Osteoblast (primary cell): ENCODE measurements at regions not wholly inside any gene's neighbourhood (a gene's known extent, or its start where the extent isn't known, plus 50 kb on each side); places are given as distances from the start of the nearest gene placed in this dataset.

Experiments
- DNase-seq: peaks from one replicate; pipeline ENCODE4 v3.0.0; 2011; ENCODE audit warnings: low spot score, mixed read lengths; ENCODE audit not compliant: insufficient read length; ENCODE audit errors: missing footprints
- H2AFZ ChIP-seq: 2 replicates; pipeline ENCODE4 v1.6.0; 2011; ENCODE audit warnings: mild to moderate bottlenecking, low read length
- H3K27ac ChIP-seq: 2 replicates; pipeline ENCODE4 v1.5.1; 2011; ENCODE audit warnings: mild to moderate bottlenecking, low read depth, low read length, moderate library complexity
- H3K27me3 ChIP-seq: 2 replicates; pipeline ENCODE4 v1.6.0; 2012; ENCODE audit warnings: mild to moderate bottlenecking, control low read depth, inconsistent platforms, low read length, moderate library complexity; ENCODE audit not compliant: insufficient read depth
- H3K36me3 ChIP-seq: 2 replicates; pipeline ENCODE4 v1.5.1; 2011; ENCODE audit warnings: mild to moderate bottlenecking, low read length, control low read depth, moderate library complexity; ENCODE audit not compliant: insufficient read depth
- H3K4me1 ChIP-seq: 2 replicates; pipeline ENCODE4 v1.5.1; 2011; ENCODE audit warnings: mild to moderate bottlenecking, low read length, control low read depth, moderate library complexity; ENCODE audit not compliant: insufficient read depth
- H3K4me2 ChIP-seq: 2 replicates; pipeline ENCODE4 v1.6.0; 2011; ENCODE audit warnings: mild to moderate bottlenecking, low read length; ENCODE audit not compliant: insufficient read depth
- H3K4me3 ChIP-seq: fragments of 200-600 bp; sonication (generic); 3 replicates; pipeline ENCODE4 v1.5.1; 2012; ENCODE audit warnings: mild to moderate bottlenecking, low read length, inconsistent platforms; ENCODE audit not compliant: insufficient read depth
- H3K79me2 ChIP-seq: 2 replicates; pipeline ENCODE4 v1.6.0; 2012; ENCODE audit warnings: mild to moderate bottlenecking, low read length, control low read depth, inconsistent platforms; ENCODE audit not compliant: insufficient read depth
- H3K9me3 ChIP-seq: 2 replicates; pipeline ENCODE4 v1.5.1; 2011; ENCODE audit warnings: low read depth, low read length, control low read depth
- H4K20me1 ChIP-seq: 2 replicates; pipeline ENCODE4 v1.6.0; 2012; ENCODE audit warnings: mild to moderate bottlenecking, low read length, control low read depth; ENCODE audit not compliant: insufficient read depth
- CTCF ChIP-seq: IDR thresholded peaks from 2 replicates; pipeline ENCODE4 v1.5.1; 2011; ENCODE audit warnings: mild to moderate bottlenecking, low read depth, low read length, moderate library complexity; ENCODE audit errors: extremely low read depth

- no peak overlapping the region for H2AFZ ChIP-seq
- DNase-seq, result no peak
- peaks cover 7% of the 10 kb centered on the region for H3K27me3 ChIP-seq
Measured at GRCh38 chr17:79478051-79478461, 132.8 kb downstream of the RBFOX3 start.

GRCh38 chr17:79476074-79476652, 134.7 kb downstream of the RBFOX3 start:
- Histone ChIP-seq H2AFZ (no peak overlapping the region), H3K4me1 (no peaks in the 10 kb centered on the region), H3K4me3 (no peak overlapping the region), H4K20me1 (no peaks in the 10 kb centered on the region), H3K9me3 (no peaks in the 10 kb centered on the region), H3K36me3 (no peaks in the 10 kb centered on the region), H3K79me2 (no peaks in the 10 kb centered on the region), H3K4me2 (no peak overlapping the region), H3K27ac (no peak overlapping the region), H3K27me3 (peaks cover 7% of the 10 kb centered on the region)
- no peak for TF ChIP-seq CTCF
- DNase-seq, result peak; percentile 70

More at GRCh38 chr17:79478051-79478461, 132.8 kb downstream of the RBFOX3 start:
- Histone ChIP-seq H3K4me1 (no peaks in the 10 kb centered on the region), H4K20me1 (no peaks in the 10 kb centered on the region), H3K4me2 (no peak overlapping the region), H3K9me3 (no peaks in the 10 kb centered on the region), H3K4me3 (no peak overlapping the region), H3K36me3 (no peaks in the 10 kb centered on the region), H3K27ac (no peak overlapping the region), H3K79me2 (no peaks in the 10 kb centered on the region)
- no peak for TF ChIP-seq CTCF

- H3K9me3 ChIP-seq, result no peaks in the 10 kb centered on the region
- H3K79me2 ChIP-seq, result no peaks in the 10 kb centered on the region
- no peak for DNase-seq
- peaks cover 7% of the 10 kb centered on the region for H3K27me3 ChIP-seq
- H2AFZ ChIP-seq, result no peak overlapping the region
- H3K36me3 ChIP-seq, result no peaks in the 10 kb centered on the region
- no peak overlapping the region for H3K4me2 ChIP-seq
- H3K4me1 ChIP-seq, result no peaks in the 10 kb centered on the region
- no peak for TF ChIP-seq CTCF
- H3K27ac ChIP-seq, result no peak overlapping the region
- H3K4me3 ChIP-seq, result no peak overlapping the region
- H4K20me1 ChIP-seq, result no peaks in the 10 kb centered on the region
Measured at GRCh38 chr17:79473876-79474440, 136.9 kb downstream of the RBFOX3 start.

GRCh38 chr17:79473111-79473875, 137.6 kb downstream of the RBFOX3 start:
- no peak overlapping the region for H3K4me2 ChIP-seq
- H4K20me1 ChIP-seq, result no peaks in the 10 kb centered on the region
- H2AFZ ChIP-seq, result no peak overlapping the region
- no peaks in the 10 kb centered on the region for H3K4me1 ChIP-seq
- H3K79me2 ChIP-seq, result no peaks in the 10 kb centered on the region
- DNase-seq, result no peak
- peaks cover 7% of the 10 kb centered on the region for H3K27me3 ChIP-seq
- no peak overlapping the region for H3K27ac ChIP-seq
- TF ChIP-seq CTCF, result no peak
- no peaks in the 10 kb centered on the region for H3K36me3 ChIP-seq
- H3K9me3 ChIP-seq, result no peaks in the 10 kb centered on the region
- no peak overlapping the region for H3K4me3 ChIP-seq
